ENCODE measurements at regions not wholly inside any gene's neighbourhood (a gene's known extent, or its start where the extent isn't known, plus 50 kb on each side); places are given as distances from the start of the nearest gene placed in this dataset.
"Not testable (repeated sequence)": the region's sequence is repeated elsewhere in the genome, so short reads cannot be mapped to it uniquely, and the experiment has no call there.

DNA sequence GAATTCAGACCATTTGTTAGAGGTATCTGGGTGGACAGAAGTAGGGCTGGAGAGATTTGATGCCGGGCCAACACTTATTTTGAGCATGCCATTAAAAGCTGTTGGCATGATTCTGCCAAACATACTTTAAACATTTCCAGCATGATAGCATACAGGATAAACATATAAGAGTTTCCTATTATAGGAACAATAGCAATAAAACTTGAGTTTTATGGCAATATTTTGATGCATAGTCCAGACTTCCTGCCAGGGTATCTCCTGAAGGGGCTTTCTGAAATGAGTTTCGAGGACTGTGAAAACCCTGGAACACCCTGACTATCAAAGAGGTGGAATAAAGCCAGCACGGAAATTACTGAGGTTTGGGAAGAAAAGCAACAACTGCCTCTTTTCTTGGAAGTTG is 1398.0 kb upstream of the NXPH2 start:
- no peak for DNase-seq (ENCODE audit: low read depth)

DNA sequence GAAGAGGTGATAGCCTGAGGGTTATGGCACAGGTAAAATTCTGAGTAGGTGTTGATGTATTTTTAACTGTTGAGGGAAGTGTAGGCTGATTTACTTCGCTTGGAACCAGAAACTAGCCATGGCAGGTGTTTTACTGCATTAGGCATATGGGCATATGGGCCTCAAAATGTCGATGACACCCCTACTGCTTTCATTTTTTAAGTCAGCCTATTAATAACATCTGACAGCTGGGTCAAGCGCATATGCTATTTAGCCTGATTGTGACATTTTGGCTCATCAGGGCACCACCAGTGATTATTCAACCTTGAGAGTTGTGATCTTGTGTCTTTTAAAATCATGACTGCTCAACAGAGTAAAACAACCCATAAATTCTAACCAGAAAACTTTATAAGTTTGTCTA is 1396.9 kb upstream of the NXPH2 start:
- H3K4me3 ChIP-seq (ENCODE audit: low read depth, low read length): no peak overlapping the region
- DNase-seq (ENCODE audit: low read depth): no peak

More for the DNA sequence above, 1398.0 kb upstream of the NXPH2 start:
- no peak overlapping the region for H3K4me3 ChIP-seq (ENCODE audit: low read depth, low read length)

DNA sequence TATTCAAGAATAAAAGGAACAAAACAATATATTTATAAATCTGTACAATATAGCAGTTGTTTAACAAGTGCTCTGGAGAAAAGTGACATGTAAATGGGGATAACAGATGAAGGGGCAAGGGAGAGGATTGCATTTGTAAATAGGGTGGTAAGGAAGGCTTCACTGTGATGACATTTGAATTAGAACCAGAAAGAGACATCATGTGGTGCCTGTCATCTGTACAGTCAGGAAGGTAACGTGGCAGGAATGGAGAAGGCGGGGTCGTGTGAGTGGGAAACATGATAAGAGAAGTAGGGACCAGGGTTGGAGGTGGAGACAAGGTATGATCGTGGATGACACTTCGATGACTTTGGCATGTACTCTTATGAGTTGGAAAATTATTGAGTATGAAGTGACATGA is 1393.6 kb upstream of the NXPH2 start:
- H3K4me3 ChIP-seq (ENCODE audit: low read depth, low read length): no peak overlapping the region
- no peak for DNase-seq (ENCODE audit: low read depth)

DNA sequence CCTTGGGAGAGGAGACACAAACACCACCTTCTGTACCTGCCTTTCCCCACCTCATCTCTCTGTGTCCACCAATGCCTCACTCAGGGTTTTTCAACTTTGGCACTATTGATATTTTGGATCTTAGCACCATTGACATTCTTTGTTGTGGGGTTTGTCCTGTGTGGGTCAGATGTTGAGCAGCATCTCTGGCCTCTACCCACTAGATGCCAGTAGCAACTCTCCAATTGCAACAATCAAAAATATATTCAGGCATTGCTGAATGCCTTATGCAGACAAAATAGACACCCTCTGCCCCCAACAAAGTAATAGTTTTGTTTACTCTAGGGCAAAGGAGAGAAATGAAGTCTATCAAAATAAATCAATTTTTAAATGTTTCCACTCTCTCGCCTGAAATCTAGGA is 1384.3 kb upstream of the NXPH2 start:
- H3K4me3 ChIP-seq (ENCODE audit: low read depth, low read length): no peak overlapping the region
- DNase-seq (ENCODE audit: low read depth): no peak

DNA sequence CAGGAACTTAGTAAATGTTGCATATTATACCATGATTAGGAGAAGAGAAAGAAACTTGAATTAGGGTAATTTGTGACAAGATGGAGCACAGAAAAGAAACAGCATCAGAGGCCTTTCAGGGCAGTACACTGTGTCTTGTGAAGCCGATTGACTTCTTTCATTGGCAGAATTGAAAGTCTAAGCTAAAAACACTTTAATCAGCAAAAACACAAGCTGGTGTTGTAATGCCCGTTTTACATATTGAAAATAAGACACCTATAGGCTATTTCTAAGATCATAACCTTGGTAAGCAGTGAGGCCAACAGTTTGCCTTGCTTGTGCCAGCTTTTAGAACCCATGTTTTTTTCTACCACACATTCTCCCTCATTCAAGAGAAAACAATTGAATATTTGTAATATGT is 1378.1 kb upstream of the NXPH2 start:
- DNase-seq (ENCODE audit: low read depth): no peak
- no peak overlapping the region for H3K4me3 ChIP-seq (ENCODE audit: low read depth, low read length)

DNA sequence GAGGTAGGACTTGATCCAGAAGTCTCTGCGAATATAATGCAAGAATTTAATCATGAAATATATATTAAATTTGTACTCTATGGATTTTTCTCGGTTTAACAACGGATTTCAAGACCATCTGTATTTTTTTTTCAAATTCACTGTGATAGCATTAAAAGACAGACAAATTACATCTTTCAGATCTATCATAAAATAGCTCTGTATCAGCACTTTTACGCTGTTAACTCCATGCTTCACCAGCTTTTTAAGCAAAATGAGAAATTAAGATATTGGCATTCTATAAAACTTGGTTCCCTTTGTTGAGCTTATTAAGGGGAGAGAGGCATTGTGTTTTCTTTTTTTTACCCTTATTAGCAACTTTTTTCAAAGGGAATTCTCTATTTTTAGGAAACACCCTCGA is 1377.6 kb upstream of the NXPH2 start:
- DNase-seq (ENCODE audit: low read depth): no peak
- H3K4me3 ChIP-seq (ENCODE audit: low read depth, low read length): no peak overlapping the region

DNA sequence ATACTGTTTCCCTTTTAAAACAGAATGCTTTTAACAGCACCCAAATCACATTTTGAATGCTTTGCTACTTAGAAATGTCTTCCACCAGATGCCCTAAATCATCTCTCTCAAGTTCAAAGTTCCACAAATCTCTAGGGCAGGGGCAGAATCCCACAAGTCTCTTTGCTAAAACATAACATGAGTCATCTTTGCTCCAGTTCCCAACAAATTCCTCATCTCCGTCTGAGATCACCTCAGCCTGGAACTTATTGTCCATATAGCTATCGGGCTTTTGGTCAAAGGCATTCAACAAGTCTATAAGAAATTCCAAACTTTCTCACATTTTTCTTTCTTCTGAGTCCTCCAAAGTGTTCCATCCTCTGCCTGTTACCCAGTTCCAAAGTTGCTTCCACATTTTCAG is 1374.5 kb upstream of the NXPH2 start:
- peak; percentile 77 for DNase-seq (ENCODE audit: low read depth)
- no peak overlapping the region for H3K4me3 ChIP-seq (ENCODE audit: low read depth, low read length)

DNA sequence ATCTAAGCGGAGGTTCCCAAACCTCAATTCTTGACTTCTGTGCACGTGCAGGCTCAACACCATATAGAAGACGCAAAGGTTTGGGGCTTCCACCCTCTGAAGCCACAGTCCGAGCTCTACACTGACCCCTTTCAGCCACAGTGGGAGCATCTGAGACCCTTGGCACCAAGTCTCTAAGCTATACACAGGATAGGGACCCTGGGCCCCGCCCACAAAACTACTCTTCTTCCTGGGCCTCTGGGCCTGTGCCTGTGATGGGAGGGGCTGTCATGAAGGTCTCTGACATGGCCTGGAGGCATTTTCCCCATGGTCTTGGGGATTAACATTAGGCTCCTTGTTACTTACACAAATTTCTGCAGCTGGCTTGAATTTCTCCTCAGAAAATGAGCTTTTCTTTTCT is 1374.1 kb upstream of the NXPH2 start:
- DNase-seq (ENCODE audit: low read depth): no peak

DNA sequence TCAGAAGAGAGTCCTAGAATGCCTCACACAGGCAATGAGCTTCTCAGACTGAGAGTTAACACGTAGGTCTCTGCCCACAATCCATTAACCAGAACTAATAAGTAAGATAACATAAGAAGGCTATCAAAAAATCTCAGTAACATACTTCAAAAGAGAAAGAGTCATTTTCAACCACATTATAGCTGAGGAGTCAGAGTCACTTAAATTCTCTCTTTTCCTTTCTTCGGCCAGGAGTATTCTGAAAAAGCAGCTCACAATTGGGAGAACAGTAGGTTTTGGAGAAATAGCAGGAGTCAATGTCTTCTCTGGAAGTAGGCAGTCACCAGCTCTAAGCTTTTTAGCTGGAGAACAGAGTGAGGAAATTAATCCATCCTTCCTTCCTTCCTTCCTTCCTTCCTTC is 1364.4 kb upstream of the NXPH2 start:
- no peak for DNase-seq (ENCODE audit: low read depth)
- no peak overlapping the region for H3K4me3 ChIP-seq (ENCODE audit: low read depth, low read length)

More for the DNA sequence above, 1374.1 kb upstream of the NXPH2 start:
- no peak overlapping the region for H3K4me3 ChIP-seq (ENCODE audit: low read depth, low read length)

DNA sequence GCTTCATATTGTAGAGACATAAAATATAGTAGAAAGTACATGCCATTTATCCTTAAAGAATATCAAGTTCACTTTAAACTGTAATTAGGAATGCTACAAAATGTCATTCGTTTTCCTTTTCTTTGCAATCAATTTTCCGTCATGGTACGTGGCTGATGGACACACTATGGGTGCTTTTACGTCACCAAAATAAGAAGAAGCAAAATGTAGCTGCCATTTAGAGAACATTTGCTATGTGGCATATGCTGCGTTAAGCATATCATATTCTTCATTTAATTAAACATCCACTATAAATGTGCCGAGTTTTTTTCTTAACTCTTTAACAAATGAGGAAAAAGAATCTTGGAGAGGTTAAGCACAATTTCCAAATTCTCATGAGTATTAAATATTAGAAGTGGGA is 1358.5 kb upstream of the NXPH2 start:
- no peak for DNase-seq (ENCODE audit: low read depth)
- H3K4me3 ChIP-seq (ENCODE audit: low read depth, low read length): no peak overlapping the region

DNA sequence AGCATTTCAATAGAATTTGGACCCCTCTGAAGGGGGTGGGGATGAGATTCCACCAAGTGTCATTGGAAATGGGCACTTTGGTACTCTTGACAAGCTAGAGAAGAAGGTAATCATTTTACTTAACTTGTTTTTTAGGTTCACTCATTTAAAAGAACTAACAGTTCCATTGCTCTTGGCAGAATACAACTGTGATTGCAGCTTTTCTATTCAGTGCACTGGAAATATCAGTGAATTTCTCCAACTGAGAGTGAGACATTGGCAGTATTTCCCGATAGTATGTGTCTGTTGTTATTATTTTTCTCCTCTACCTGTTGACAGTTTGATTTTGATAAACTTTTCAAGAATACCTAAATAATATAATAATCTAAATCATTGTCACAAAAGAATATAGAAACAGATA is 1356.7 kb upstream of the NXPH2 start:
- no peak overlapping the region for H3K4me3 ChIP-seq (ENCODE audit: low read depth, low read length)
- no peak for DNase-seq (ENCODE audit: low read depth)

DNA sequence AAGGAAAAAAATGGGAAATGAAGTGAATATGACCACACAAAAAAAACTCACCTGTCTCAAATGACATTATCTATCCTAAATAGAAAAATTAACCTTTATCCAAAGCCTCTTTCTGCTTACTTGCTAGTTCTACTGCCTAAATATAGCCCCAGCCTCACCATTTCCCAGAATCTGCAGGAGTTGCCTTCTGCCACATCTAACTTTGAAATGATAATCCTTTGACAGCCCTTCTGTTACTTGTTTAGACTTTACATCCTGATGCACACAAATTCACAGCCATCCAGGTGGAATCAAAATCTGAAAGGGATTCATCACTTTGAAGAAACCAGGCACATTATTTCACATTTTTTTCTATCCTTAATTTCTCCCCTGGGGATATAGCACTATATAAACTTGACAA is 1356.2 kb upstream of the NXPH2 start:
- DNase-seq (ENCODE audit: low read depth): no peak
- no peak overlapping the region for H3K4me3 ChIP-seq (ENCODE audit: low read depth, low read length)

DNA sequence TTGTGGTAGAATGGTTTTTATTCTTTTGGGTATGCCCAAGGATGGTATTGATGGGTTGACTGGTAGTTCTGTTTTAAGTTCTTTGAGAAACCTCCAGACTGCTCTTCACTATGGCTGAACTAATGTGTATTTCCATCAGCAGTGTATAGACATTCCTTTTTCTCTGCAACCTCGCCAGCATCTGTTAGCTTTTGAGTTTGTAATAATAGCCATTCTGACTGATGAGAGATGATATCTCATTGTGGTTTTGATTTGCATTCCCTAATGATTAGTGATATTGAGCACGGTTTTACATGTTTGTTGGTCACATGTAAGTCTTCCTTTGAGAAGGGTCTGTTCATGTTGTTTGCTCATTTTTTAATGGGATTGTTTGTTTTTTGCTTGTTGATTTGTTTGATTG is 1348.7 kb upstream of the NXPH2 start:
- DNase-seq (ENCODE audit: low read depth): no peak
- no peak overlapping the region for H3K4me3 ChIP-seq (ENCODE audit: low read depth, low read length)

DNA sequence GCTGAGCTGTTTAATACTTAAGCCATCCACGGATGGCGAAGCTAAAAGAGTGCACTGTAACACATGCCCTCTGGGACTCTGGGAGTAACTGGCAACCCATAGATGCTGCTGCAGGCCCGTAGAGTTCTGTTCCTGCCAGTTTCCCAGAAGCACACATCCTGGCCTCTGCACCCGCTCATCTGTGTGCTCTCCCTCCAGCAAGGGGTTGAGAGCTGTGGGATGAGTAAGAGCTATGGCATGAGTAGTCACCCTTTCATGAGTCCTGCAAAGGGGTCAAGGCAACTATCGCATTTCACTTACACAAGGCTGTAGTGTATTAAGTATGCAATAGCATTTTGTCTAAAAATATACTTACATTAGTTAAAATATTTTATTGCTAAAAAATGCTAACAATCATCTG is 1341.8 kb upstream of the NXPH2 start:
- DNase-seq (ENCODE audit: low read depth): peak; percentile 76
- H3K4me3 ChIP-seq (ENCODE audit: low read depth, low read length): no peak overlapping the region

DNA sequence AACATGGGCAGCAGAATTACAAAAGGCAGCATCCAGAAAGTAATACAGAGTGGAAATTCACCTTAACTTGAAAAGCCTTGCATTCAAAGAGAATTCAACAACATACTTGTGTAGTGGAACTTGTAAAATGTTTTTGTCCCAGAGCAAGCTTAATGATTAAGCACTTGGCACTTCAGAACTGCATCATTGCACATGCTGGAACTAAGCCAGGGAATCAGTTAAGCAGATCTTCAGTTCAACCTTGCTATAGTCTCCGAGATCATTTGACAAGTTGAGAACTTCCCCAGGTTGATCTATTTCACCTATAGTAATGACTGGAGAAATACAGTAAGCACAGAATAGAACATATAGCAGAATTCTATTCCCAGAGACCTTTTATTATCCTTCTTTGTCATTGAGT is 1337.2 kb upstream of the NXPH2 start:
- DNase-seq (ENCODE audit: low read depth): no peak
- H3K4me3 ChIP-seq (ENCODE audit: low read depth, low read length): no peak overlapping the region

DNA sequence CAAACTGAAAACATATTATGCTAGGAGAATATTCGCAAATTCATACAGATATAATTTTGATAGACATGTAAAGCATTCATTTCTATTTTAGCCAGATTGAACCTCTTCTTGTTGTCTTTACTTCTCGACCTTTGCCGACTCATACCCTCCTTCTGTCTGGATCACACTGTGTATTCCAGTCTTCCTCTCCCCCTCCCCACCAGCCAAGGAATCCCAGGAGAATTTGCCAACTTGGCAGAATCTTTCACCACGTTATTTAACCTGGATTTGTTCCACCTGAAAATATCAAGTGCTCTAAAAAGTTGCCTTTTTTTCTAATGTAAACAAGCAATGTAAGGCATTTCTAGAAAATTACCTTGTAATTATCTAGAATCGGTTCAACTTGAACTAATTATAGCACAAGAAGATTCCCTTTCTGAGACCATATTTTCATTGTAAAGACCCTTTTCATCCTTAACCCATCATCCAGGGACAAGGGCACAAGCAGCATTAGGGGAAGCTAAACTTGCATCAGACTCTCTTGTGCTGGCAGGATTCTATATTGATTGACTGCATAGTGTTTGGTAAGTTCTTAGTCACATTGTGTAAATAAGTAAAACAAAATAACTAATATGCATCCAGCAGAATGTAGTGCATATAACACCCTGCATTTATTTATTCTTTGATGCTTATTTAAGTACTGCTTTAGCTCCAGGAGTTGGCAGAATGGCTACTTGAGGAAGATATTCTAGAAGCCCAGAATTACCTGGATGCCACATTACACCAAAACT is 1328.7 kb upstream of the NXPH2 start:
- no peak overlapping the region for H3K4me3 ChIP-seq (ENCODE audit: low read depth, low read length)
- DNase-seq (ENCODE audit: low read depth): no peak

DNA sequence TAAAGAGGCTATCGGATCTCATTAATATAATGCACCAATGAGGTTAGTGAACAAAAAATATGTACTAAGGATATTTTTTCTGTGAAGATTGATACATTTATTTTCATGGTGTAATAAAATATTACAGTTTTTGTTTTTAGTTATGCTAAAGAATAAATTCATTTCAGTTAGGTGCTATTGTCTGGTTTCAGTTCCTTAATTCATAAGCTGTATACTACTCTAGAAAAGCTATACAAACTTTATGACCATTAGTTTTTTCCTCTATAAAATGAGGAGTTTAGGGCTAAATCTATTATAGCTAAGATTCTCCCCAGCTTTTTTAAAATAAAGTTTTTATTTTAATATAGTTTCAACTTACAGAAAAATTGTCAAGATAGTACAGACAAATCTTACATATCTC is 1311.7 kb upstream of the NXPH2 start:
- no peak for DNase-seq (ENCODE audit: low read depth)
- H3K4me3 ChIP-seq (ENCODE audit: low read depth, low read length): no peak overlapping the region

DNA sequence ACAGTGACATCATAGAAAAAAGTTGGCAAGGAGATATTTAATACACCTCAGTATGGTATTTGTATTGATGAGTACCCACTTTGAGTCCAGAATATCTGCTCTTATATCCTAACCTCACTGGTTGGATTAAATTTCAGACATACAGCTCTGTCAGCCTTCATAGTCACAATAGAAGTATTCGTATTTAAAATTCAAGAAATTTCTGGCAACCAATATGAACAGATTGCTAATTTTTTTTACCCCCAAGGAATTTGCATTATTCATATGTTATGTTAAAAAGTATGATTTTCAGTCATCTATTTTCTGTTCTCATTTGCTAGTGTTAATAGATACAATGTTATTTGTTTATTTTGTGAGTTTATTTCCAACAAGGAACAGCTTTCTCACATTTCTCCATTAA is 1306.8 kb upstream of the NXPH2 start:
- H3K4me3 ChIP-seq (ENCODE audit: low read depth, low read length): no peak overlapping the region
- no peak for DNase-seq (ENCODE audit: low read depth)

DNA sequence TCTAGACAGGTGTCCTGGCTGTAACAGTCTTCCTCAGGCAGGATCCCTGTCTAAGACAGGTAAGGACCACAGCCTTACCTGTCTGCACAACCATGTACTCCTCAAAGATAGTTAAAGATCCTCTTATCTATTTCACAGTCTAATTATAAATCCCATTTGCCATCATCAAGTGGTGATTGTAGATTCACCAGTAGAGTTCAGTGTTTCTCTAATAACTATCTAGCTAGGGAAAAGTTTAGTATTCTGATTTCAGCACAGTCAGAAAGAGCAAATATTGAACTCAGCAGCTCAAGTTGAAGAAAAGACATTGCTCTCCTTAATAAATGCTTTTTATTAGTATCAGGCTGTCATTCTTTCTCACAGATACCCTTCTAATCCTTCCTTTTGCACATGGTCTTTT is 1305.5 kb upstream of the NXPH2 start:
- H3K4me3 ChIP-seq (ENCODE audit: low read depth, low read length): no peak overlapping the region
- no peak for DNase-seq (ENCODE audit: low read depth)

DNA sequence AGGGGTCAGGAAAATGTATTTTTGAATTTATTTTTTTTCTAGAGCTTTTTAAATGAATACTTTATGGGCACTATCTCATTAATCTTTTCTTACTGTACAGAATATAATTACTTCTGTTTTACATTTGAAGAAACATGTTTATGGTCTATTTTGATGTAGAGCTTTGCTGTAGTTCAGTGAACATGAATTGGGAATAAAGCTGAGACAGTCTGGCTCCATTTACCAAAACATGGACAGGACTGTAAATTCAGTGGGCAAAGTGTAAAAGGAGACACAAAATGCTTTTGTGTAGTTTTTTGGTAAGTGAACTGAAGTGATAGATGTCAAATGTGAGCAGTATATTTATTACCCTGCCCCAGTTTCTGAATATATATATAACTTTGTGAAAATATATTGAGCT is 1298.8 kb upstream of the NXPH2 start:
- H3K4me3 ChIP-seq (ENCODE audit: low read depth, low read length): no peak overlapping the region
- DNase-seq (ENCODE audit: low read depth): no peak

DNA sequence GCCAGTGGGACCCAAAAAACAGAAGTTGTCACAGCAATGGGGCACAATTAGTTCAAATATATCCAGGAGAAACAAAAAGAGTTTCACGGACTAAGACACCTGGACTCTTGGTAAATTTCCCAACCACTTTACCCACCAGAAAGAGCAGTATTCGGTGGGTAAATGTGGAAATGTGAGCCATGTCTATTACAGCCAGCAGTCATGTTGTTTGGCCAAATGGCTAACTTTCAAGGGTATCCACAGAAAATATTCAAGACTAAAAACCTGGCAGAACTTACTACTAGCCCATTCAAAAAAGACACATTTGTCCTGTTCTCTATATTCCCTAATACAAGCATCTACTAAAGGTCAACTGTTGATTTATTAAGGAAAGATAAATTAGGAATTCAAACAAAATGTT is 1296.0 kb upstream of the NXPH2 start:
- DNase-seq (ENCODE audit: low read depth): no peak
- no peak overlapping the region for H3K4me3 ChIP-seq (ENCODE audit: low read depth, low read length)

DNA sequence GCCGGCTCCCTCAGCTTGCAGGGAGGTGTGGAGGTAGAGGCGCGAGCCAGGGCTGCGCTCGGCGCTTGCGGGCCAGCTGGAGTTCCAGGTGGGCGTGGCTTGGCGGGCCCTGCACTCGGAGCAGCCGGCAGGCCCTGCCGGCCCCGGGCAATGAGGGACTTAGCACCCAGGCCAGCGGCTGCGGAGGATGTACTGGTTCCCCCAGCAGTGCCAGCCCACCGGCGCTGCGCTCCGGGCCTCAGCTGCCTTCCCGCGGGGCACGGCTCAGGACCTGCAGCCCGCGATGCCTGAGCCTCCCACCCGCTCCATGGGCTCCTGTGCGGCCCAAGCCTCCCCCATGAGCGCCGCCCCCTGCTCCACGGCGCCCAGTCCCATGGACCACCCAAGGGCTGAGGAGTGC is 1293.6 kb upstream of the NXPH2 start:
- H3K4me3 ChIP-seq (ENCODE audit: low read depth, low read length); DNase-seq (ENCODE audit: low read depth): not testable (repeated sequence)
